ENCODE measurements at regions not wholly inside any gene's neighbourhood (a gene's known extent, or its start where the extent isn't known, plus 50 kb on each side); places are given as distances from the start of the nearest gene placed in this dataset.

DNA sequence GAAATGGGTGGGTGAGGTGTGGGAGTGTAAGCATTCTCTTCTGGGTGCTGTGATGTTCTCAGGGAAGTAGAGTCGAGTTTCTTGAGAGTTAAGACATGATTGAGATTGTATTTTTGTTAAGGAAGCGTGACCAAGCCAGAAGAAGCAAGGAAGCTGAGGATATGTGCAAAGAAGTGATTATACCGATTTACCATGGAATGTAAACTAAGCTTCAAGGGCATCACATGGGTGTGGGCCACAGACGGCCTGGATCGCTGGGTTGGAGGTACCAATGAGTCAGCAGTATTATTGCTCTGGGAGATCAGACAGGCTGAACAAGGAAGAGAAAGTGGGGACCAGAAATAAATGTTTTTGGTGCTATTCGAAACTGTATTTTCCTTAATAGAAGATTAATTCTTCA lies 184.1 kb upstream of the GMDS start:
- no peak for TF ChIP-seq CTCF (IDR thresholded peaks at IDR 0.05; ENCODE audit: insufficient read depth, low read depth, low read length, missing control alignments)
- peak; percentile 22 for DNase-seq (ENCODE audit: low read depth)
- no peak overlapping the region for H3K4me3 ChIP-seq (ENCODE audit: low read length)

DNA sequence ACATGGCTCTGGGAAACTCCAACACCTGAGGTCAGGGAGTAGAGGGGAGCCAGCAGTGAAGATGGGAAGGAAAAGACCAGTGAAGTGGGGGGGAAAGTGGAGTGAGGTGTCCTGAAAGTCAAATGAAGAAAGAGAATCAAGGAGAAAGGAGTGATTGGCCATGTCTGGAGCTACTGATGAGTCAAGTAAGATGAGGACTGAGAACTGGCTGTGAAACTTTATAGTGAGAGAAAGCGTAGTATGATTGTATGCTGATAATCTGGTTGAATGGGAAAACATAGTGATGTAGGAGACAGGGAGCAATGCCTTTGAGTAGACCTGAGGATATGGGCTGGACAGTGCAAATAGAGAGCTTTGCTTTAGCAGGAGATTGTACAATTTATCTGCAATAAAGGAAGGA lies 183.6 kb upstream of the GMDS start:
- no peak overlapping the region for H3K4me3 ChIP-seq (ENCODE audit: low read length)
- DNase-seq (ENCODE audit: low read depth) = no peak
- TF ChIP-seq CTCF (IDR thresholded peaks at IDR 0.05; ENCODE audit: insufficient read depth, low read depth, low read length, missing control alignments) = no peak

DNA sequence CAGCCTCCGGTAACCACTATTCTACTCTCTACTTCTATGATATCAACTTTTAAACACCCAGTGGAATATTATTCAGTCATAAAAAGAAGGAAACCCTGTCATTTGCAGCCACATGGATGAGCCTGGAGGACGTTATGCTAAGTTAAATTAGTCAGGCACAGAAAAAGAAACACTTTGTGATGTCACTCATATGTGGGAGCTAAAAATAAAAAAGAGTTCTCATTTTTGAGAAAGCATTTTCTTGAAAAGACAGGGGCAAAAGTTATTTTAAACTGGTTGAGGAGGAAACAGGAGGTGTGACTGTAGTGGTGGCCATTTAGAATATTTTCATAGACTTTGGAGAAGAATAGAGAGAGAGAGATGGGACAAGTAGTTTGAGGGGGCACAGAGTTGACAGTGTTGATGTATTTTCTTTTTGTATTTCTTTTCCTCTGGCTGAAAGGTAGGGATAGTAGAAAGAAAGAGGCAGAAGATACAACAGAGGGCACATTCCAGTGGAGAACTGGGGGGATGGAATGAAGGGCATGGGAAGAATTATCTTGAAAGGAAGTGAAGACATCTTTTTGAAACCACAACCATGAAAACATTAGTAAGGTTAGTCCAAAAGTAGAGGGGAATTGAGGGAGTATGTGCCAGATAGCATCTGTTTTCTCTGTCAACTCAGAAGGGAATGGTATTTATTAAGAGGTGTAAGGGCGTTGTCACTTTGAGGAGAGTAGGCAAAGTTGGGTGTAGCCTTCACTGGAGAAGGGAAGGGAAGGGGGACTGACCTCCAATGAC lies 181.3 kb upstream of the GMDS start:
- H3K4me3 ChIP-seq (ENCODE audit: low read length) = no peak overlapping the region
- TF ChIP-seq CTCF (IDR thresholded peaks at IDR 0.05; ENCODE audit: insufficient read depth, low read depth, low read length, missing control alignments) = no peak
- DNase-seq (ENCODE audit: low read depth) = no peak

DNA sequence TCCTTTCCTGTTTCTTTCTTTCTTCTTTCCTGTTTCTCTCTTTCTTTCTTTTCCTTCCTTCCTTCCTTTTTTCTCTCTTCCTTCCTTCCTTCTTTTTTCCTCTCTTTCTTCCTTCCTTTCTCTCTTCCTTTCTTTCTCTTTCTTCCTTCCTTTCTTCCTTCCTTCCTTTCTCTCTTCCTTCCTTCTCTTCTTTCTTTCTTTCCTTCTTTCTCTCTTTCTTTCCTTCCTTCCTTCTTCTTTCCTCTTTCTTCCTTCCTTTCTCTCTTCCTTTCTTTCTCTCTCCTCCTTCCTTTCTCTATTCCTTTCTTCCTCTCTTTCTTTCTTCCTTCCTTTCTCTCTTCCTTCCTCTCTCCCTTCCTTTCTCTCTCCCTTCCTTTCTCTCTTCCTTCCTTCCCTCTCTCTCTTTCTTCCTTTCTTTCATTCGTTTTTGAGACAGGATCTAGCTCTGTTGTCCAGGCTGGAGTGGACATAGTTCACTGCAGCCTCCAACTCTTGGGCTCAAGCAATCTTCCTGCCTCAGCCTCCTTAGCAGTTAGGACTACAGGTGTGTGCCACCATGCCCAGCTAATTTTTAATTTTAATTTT lies 170.8 kb upstream of the GMDS start:
- no peak overlapping the region for H3K4me3 ChIP-seq (ENCODE audit: low read length)
- no peak for DNase-seq (ENCODE audit: low read depth)
- no peak for TF ChIP-seq CTCF (IDR thresholded peaks at IDR 0.05; ENCODE audit: insufficient read depth, low read depth, low read length, missing control alignments)

DNA sequence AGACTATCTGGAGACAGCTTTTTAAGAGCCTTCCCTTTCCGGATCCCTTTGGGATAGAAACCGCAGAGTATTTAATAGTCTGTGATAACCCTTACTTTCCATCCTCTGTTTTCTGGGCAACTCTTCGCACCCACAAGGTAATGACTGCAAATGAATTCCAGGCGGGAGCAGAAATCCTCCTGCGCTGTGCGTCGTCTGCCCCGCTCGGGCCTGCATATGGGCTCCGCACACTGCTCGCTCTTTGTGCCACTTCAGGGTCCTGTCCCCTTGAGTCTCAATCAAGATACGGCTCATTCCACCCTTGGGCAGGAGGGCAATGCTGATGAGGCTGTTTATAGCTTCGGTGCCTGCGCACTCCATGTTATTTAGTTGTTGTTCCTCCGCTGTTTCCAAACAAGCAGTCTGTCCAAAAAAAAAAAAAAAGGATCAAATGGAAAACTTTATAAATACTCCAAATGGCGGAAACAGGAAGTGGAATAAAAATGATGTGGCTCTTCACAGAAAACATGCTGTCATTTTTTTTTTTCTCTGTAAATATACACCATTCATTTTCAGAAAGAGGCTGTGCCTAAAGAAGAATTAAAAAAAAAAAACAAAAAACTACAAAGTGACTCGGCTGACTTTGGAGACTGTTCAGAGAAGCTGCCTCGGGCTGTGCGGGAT lies 169.6 kb upstream of the GMDS start:
- DNase-seq (ENCODE audit: low read depth) = no peak
- no peak for TF ChIP-seq CTCF (IDR thresholded peaks at IDR 0.05; ENCODE audit: insufficient read depth, low read depth, low read length, missing control alignments)
- no peak overlapping the region for H3K4me3 ChIP-seq (ENCODE audit: low read length)

GRCh38 chr6:2412731-2413130 lies 167.3 kb upstream of the GMDS start:
- H3K4me3 ChIP-seq (ENCODE audit: low read length) = no peak overlapping the region
- peak; percentile 48 for DNase-seq (ENCODE audit: low read depth)
- no peak for TF ChIP-seq CTCF (IDR thresholded peaks at IDR 0.05; ENCODE audit: insufficient read depth, low read depth, low read length, missing control alignments)

All from epithelial cell of esophagus (primary cell).